ENCODE measurements at regions not wholly inside any gene's neighbourhood (a gene's known extent, or its start where the extent isn't known, plus 50 kb on each side); places are given as distances from the start of the nearest gene placed in this dataset.

- TF ChIP-seq ETS1 (IDR thresholded peaks at IDR 0.05) (no peak), CREB1 (CRISPR knock-in tag; IDR thresholded peaks at IDR 0.05; ENCODE audit: low read depth) (no peak), REST (IDR thresholded peaks at IDR 0.05; ENCODE audit: unreplicated experiment) (no peak), EZH2 (IDR thresholded peaks at IDR 0.05; ENCODE audit: low read depth, unreplicated experiment) (no peak), EZH2phosphoT487 (IDR thresholded peaks at IDR 0.05; ENCODE audit: unreplicated experiment) (no peak), ZNF331 (CRISPR knock-in tag; IDR thresholded peaks at IDR 0.05; ENCODE audit: low read depth) (no peak), STAT1 (IDR thresholded peaks at IDR 0.05; ENCODE audit: unreplicated experiment) (no peak), POLR2AphosphoS5 (IDR thresholded peaks at IDR 0.05; ENCODE audit: low read depth) (no peak), CTCF (conservative IDR thresholded peaks at IDR 0.05; ENCODE audit: low read depth in 2 of 2) (no peak), JUNB (IDR thresholded peaks at IDR 0.05; ENCODE audit: unreplicated experiment) (no peak), NANOG (IDR thresholded peaks at IDR 0.05; ENCODE audit: borderline replicate concordance) (no peak), ZNF114 (CRISPR knock-in tag; IDR thresholded peaks at IDR 0.05) (no peak), ZNF462 (CRISPR knock-in tag; IDR thresholded peaks at IDR 0.05) (no peak)
- no peak overlapping the region for H3K27ac Mint-ChIP-seq
- Histone ChIP-seq H3K9me2 (ENCODE audit: insufficient read depth) (no peaks in the 10 kb centered on the region), H3K36me3 (ENCODE audit: insufficient read depth) (no peaks in the 10 kb centered on the region), H2AFZ (no peak overlapping the region), H3K27ac (ENCODE audit: low read depth) (no peak overlapping the region), H3K4me1 (ENCODE audit: insufficient read depth) (no peaks in the 10 kb centered on the region), H3K4me2 (no peak overlapping the region), H3F3A (replicated peaks; ENCODE audit: low read depth) (no peaks in the 10 kb centered on the region), H3K27me3 (ENCODE audit: insufficient read depth) (no peaks in the 10 kb centered on the region), H4K20me1 (replicated peaks; ENCODE audit: insufficient read depth) (no peaks in the 10 kb centered on the region), H3K79me2 (replicated peaks; ENCODE audit: insufficient read depth) (no peaks in the 10 kb centered on the region), H3K4me3 (no peak overlapping the region)
- H3K9me3 Mint-ChIP-seq, result no peaks in the 10 kb centered on the region
- ATAC-seq (no peak), DNase-seq (ENCODE audit: low spot score) (no peak)
- no peak overlapping the region for H3K4me3 Mint-ChIP-seq
- H3K4me1 Mint-ChIP-seq, result no peaks in the 10 kb centered on the region
- H3K27me3 Mint-ChIP-seq (ENCODE audit: insufficient read depth, low read depth, poor library complexity), result peaks cover 3% of the 10 kb centered on the region
- no peaks in the 10 kb centered on the region for H3K36me3 Mint-ChIP-seq (ENCODE audit: low read depth)
Measured at GRCh38 chr17:59466946-59467801, 98.2 kb upstream of the DHX40 start.
